AG04450 (cell line): ENCODE measurements at regions not wholly inside any gene's neighbourhood (a gene's known extent, or its start where the extent isn't known, plus 50 kb on each side); places are given as distances from the start of the nearest gene placed in this dataset.

ENCODE experiments used
- CTCF ChIA-PET: fragments of 300-600, 350-600 bp; formaldehyde crosslinking; extraction: SDS; loops from one replicate; lab custom pipeline; 2022; ENCODE audit warnings: antibody characterized with exemption, inconsistent platforms; lab: Charles Lee
- POLR2A ChIA-PET: fragments of 350-600 bp; formaldehyde crosslinking; extraction: SDS; loops from one replicate; lab custom pipeline; 2021; ENCODE audit warnings: antibody characterized with exemption, inconsistent platforms; lab: Yijun Ruan, JAX
- DNase-seq: peaks from one replicate; pipeline ENCODE4 v3.0.0-alpha.2; 2011; ENCODE audit warnings: low read depth, low spot score
- H3K27ac ChIP-seq: one replicate; pipeline ENCODE4 v1.5.1; 2012; ENCODE audit warnings: low read depth, low read length, control low read depth
- H3K27me3 ChIP-seq: one replicate; pipeline ENCODE4 v1.6.0; 2012; ENCODE audit warnings: low read length; ENCODE audit not compliant: control insufficient read depth, insufficient read depth
- H3K4me3 ChIP-seq: 2 replicates; pipeline ENCODE4 v1.5.1; 2011; ENCODE audit warnings: mild to moderate bottlenecking, low read depth, low read length, control low read depth
- H3K9me3 ChIP-seq: 2 replicates; pipeline ENCODE4 v1.5.1; 2012; ENCODE audit warnings: low read length; ENCODE audit not compliant: control insufficient read depth, insufficient read depth
- TF ChIP-seq, protein P1 (sequence below): IDR thresholded peaks from 2 replicates; pipeline ENCODE4 v1.5.1; 2011; ENCODE audit warnings: low read depth, low read length, control low read depth, inconsistent platforms

- POLR2A ChIA-PET = no interaction called here
- TF ChIP-seq, protein P1, sequence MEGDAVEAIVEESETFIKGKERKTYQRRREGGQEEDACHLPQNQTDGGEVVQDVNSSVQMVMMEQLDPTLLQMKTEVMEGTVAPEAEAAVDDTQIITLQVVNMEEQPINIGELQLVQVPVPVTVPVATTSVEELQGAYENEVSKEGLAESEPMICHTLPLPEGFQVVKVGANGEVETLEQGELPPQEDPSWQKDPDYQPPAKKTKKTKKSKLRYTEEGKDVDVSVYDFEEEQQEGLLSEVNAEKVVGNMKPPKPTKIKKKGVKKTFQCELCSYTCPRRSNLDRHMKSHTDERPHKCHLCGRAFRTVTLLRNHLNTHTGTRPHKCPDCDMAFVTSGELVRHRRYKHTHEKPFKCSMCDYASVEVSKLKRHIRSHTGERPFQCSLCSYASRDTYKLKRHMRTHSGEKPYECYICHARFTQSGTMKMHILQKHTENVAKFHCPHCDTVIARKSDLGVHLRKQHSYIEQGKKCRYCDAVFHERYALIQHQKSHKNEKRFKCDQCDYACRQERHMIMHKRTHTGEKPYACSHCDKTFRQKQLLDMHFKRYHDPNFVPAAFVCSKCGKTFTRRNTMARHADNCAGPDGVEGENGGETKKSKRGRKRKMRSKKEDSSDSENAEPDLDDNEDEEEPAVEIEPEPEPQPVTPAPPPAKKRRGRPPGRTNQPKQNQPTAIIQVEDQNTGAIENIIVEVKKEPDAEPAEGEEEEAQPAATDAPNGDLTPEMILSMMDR = no peak
- no peak overlapping the region for H3K27ac ChIP-seq
- CTCF ChIA-PET = no interaction called here
- no peak overlapping the region for H3K4me3 ChIP-seq
- no peaks in the 10 kb centered on the region for H3K9me3 ChIP-seq
- no peaks in the 10 kb centered on the region for H3K27me3 ChIP-seq
- DNase-seq = no peak
These were observed 201.6 kb downstream of the SATB1 start for GRCh38 chr3:18223571-18223970.

GRCh38 chr3:18222686-18223085, 202.5 kb downstream of the SATB1 start:
- ChIA-PET POLR2A (no interaction called here), CTCF (no interaction called here)
- H3K27me3 ChIP-seq = no peaks in the 10 kb centered on the region
- no peak overlapping the region for H3K27ac ChIP-seq
- no peaks in the 10 kb centered on the region for H3K9me3 ChIP-seq
- TF ChIP-seq, protein P1 = no peak
- DNase-seq = no peak
- no peak overlapping the region for H3K4me3 ChIP-seq

DNA sequence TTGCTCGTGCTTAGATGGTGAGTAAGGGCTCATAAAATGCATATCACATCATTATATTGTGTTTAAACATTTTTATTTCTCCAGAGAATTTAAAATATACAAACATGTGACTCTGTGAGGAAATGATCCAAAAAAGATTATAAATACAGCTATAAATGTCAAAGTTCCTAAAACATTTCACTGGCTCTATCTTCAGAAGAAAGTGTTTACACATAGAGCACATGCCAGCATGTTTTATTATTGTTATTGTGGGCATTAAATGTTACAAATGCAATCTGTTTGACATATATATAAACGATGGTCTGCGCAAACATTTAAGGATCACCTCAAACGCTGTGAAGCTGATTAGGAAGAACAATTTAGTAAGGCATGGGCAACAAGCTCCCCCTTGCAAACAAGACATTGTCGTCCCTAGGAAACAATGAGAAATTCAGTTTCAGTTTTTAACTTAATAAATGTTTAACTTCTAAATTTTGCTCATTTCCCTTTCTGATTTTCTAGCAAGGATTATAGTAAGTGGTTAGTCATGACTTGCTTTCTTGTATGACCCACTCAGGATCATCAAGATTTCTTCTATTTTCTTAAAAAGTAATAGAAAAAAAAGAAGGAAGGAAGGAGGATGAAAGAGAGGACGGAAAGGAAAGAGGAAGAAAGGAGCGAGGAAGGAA, 207.5 kb downstream of the SATB1 start:
- no peaks in the 10 kb centered on the region for H3K9me3 ChIP-seq
- POLR2A ChIA-PET = no interaction called here
- no peak for DNase-seq
- H3K27ac ChIP-seq = no peak overlapping the region
- no peaks in the 10 kb centered on the region for H3K27me3 ChIP-seq
- CTCF ChIA-PET = no interaction called here
- TF ChIP-seq, protein P1 = no peak
- no peak overlapping the region for H3K4me3 ChIP-seq

DNA sequence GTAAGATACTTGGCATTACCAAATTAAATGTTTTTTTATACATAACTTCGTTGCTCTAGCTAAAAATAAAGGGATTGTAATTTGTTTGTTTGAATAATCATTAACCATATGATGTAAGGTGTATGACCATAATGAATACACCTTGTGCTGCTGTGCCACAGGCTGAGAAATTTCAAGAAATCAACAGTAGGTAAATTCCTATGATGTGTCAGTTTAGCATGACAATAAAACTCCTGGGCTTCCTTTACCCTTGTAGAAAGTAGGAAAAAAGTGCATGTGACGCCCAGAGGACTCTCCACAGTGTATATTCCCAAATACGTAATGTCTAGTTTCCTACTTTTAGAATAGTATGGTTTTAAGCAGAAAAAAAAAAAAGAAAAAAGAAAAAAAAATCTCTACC, 208.1 kb downstream of the SATB1 start:
- no peaks in the 10 kb centered on the region for H3K9me3 ChIP-seq
- CTCF ChIA-PET = no interaction called here
- POLR2A ChIA-PET = no interaction called here
- H3K27me3 ChIP-seq = no peaks in the 10 kb centered on the region
- TF ChIP-seq, protein P1 = no peak
- no peak overlapping the region for H3K4me3 ChIP-seq
- no peak overlapping the region for H3K27ac ChIP-seq
- DNase-seq = no peak

- TF ChIP-seq, protein P1 = no peak
- DNase-seq = no peak
- ChIA-PET CTCF (no interaction called here), POLR2A (no interaction called here)
- no peaks in the 10 kb centered on the region for H3K27me3 ChIP-seq
- no peaks in the 10 kb centered on the region for H3K9me3 ChIP-seq
- no peak overlapping the region for H3K4me3 ChIP-seq
- no peak overlapping the region for H3K27ac ChIP-seq
These were observed 209.5 kb downstream of the SATB1 start for GRCh38 chr3:18215639-18216038.
